T-cell (primary cell): ENCODE measurements at regions not wholly inside any gene's neighbourhood (a gene's known extent, or its start where the extent isn't known, plus 50 kb on each side); places are given as distances from the start of the nearest gene placed in this dataset.

Experiments
- ATAC-seq, 4 experiments: fragments of 200-7000 bp in 3 of 4; fragments of 150-1000 bp in 1 of 4; cut with Tn5 transposase; replicated peaks in 1 of 4; 1 replicate in 3 of 4; 2 replicates in 1 of 4; pipeline ENCODE4 v1.10.0; 2021; ENCODE audit warnings: moderate library complexity in 3 of 4, mild to moderate bottlenecking in 2 of 4, moderate number of reproducible peaks in 1 of 4
- CTCF ChIA-PET, 2 donors: fragments of 300-600 bp; sonication (Branson Sonifier 250); formaldehyde crosslinking; loops; one replicate each; lab custom pipeline; 2022; ENCODE audit warnings: antibody characterized with exemption in 2 of 2; lab: Charles Lee
- POLR2A ChIA-PET, 2 donors: fragments of 300-600 bp; sonication (Branson Sonifier 250); formaldehyde crosslinking; loops; one replicate each; lab custom pipeline; 2022; ENCODE audit warnings: antibody characterized with exemption in 2 of 2; lab: Charles Lee
- DNase-seq, 35 experiments: peaks; one replicate each; pipeline versions ENCODE4 v3.0.0 to v3.0.0-alpha.2; 2013 to 2023
- H3K27ac ChIP-seq: one replicate; pipeline ENCODE4 v1.5.1; 2013; ENCODE audit warnings: low read length
- H3K27me3 ChIP-seq, 2 experiments: replicated peaks in 1 of 2; 1 replicate in 1 of 2; 2 replicates in 1 of 2; pipeline versions ENCODE4 v1.6.1 to v1.7.0; 2013; ENCODE audit warnings: low read length in 1 of 2, mixed read lengths in 1 of 2; ENCODE audit not compliant: control insufficient read depth in 2 of 2, insufficient read depth in 2 of 2; ENCODE audit errors: extremely low read depth in 1 of 2
- H3K36me3 ChIP-seq, 2 donors: 1 replicate in 1 of 2; 2 replicates in 1 of 2; pipeline versions ENCODE4 v1.6.1 to v1.7.0; 2013; ENCODE audit warnings: low read length in 1 of 2; ENCODE audit not compliant: control insufficient read depth in 2 of 2, insufficient read depth in 1 of 2; ENCODE audit errors: extremely low read depth in 1 of 2
- H3K4me1 ChIP-seq, 2 experiments: 1 replicate in 1 of 2; 2 replicates in 1 of 2; pipeline versions ENCODE4 v1.6.1 to v1.7.0; 2013; ENCODE audit warnings: low read length in 2 of 2, mixed read lengths in 1 of 2; ENCODE audit not compliant: insufficient read depth in 2 of 2, control insufficient read depth in 1 of 2; ENCODE audit errors: extremely low read depth in 1 of 2
- H3K4me3 ChIP-seq, 2 donors: 1 replicate in 1 of 2; 2 replicates in 1 of 2; pipeline versions ENCODE4 v1.5.1 to v1.7.0; 2013; ENCODE audit warnings: mild to moderate bottlenecking in 2 of 2, low read length in 1 of 2, moderate library complexity in 1 of 2; ENCODE audit not compliant: control insufficient read depth in 1 of 2; ENCODE audit errors: extremely low read depth in 1 of 2
- H3K9me3 ChIP-seq: 2 replicates; pipeline ENCODE4 v1.7.0; 2013
- H3K27ac Mint-ChIP-seq, 2 donors: one replicate each; pipeline ENCODE4 v1.8.0; 2020 to 2021; ENCODE audit warnings: mild to moderate bottlenecking in 2 of 2, mixed read lengths in 2 of 2
- H3K27me3 Mint-ChIP-seq, 2 donors: one replicate each; pipeline ENCODE4 v1.8.0; 2021 to 2022; ENCODE audit warnings: mixed read lengths in 2 of 2
- H3K36me3 Mint-ChIP-seq: one replicate; pipeline ENCODE4 v1.8.0; 2021; ENCODE audit warnings: mixed read lengths
- H3K4me1 Mint-ChIP-seq, 3 donors: one replicate each; pipeline ENCODE4 v1.8.0; 2020 to 2022; ENCODE audit warnings: mixed read lengths in 3 of 3, mild to moderate bottlenecking in 1 of 3
- H3K4me3 Mint-ChIP-seq, 3 donors: one replicate each; pipeline ENCODE4 v1.8.0; 2020 to 2022; ENCODE audit warnings: mild to moderate bottlenecking in 3 of 3, mixed read lengths in 3 of 3, moderate library complexity in 3 of 3
- H3K9me3 Mint-ChIP-seq, 3 donors: one replicate each; pipeline ENCODE4 v1.8.0; 2020 to 2022; ENCODE audit warnings: mixed read lengths in 3 of 3
- WGBS: methylation state at CpG from one replicate; pipeline ENCODE4 v1.1.5; 2013; ENCODE audit warnings: missing lambda C conversion rate; ENCODE audit not compliant: insufficient coverage; 5-methylcytosine and 5-hydroxymethylcytosine counted together

DNA sequence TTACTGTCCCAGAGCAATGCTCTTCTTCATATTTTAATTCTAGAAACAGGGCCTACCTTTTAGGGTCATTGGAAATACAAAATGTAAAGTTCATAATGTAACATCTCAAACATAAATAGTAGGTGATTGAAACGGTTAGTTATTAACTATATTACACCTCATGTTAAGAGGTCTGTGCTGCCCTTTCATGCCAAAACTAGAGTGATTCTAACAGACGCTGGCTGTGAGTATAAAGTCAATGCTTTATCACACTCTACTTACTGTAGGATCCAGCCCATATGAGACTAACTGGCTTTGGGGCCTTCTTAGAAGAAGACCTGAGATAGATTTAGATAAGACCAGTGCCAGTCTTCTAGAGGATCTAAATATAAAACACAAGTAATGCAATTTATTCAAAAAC, 966.1 kb upstream of the SORCS1 start:
- no peaks in the 10 kb centered on the region for H3K4me1 Mint-ChIP-seq
- H3K9me3 ChIP-seq, result no peaks in the 10 kb centered on the region
- H3K9me3 Mint-ChIP-seq, result peaks cover 6 to 15% (median 8%) of the 10 kb centered on the region in 3 donors
- no peak overlapping the region for H3K4me3 ChIP-seq
- H3K27me3 Mint-ChIP-seq, result no peaks in the 10 kb centered on the region
- ChIA-PET CTCF (no interaction called here), POLR2A (no interaction called here)
- no peak overlapping the region for H3K27ac ChIP-seq
- no peak overlapping the region for H3K4me3 Mint-ChIP-seq
- WGBS, result no CpG with 5 or more reads among the region's 2 CpGs
- H3K27ac Mint-ChIP-seq, result no peak overlapping the region
- H3K27me3 ChIP-seq, result no peaks in the 10 kb centered on the region
- H3K36me3 ChIP-seq, result no peaks in the 10 kb centered on the region
- H3K4me1 ChIP-seq, result no peaks in the 10 kb centered on the region
- ATAC-seq (no peak), DNase-seq (no peak)
- no peaks in the 10 kb centered on the region for H3K36me3 Mint-ChIP-seq

DNA sequence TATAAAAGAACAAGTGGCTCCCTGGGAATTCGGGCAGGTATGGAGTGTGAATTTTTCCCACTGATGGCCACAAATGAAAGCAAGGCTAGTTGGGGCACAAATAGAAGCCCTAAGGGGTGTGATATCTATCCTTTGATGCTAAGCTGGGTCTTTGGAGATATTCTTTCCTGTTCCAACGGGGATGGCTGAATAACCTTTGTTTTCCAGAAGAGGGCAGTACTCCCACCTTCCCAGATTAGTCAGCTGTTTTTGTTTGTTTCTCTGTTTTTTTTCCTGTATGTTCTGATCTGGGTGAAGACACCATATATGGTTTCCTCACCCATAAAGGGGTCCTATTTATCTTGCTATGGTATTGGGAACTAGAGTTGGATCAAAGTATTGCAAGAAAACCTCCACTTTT, 947.7 kb upstream of the SORCS1 start:
- CTCF ChIA-PET, result no interaction called here
- no CpG with 5 or more reads among the region's 2 CpGs for WGBS
- Mint-ChIP-seq H3K4me1 (no peaks in the 10 kb centered on the region), H3K4me3 (no peak overlapping the region), H3K27ac (no peak overlapping the region), H3K9me3 (peaks cover 14 to 18% (median 17%) of the 10 kb centered on the region in 3 donors), H3K36me3 (no peaks in the 10 kb centered on the region), H3K27me3 (no peaks in the 10 kb centered on the region)
- POLR2A ChIA-PET, result no interaction called here
- no peaks in the 10 kb centered on the region for H3K27me3 ChIP-seq
- no peaks in the 10 kb centered on the region for H3K36me3 ChIP-seq
- no peak overlapping the region for H3K4me3 ChIP-seq
- ATAC-seq (no peak), DNase-seq (no peak)
- H3K4me1 ChIP-seq, result no peaks in the 10 kb centered on the region
- no peak overlapping the region for H3K27ac ChIP-seq
- no peaks in the 10 kb centered on the region for H3K9me3 ChIP-seq

DNA sequence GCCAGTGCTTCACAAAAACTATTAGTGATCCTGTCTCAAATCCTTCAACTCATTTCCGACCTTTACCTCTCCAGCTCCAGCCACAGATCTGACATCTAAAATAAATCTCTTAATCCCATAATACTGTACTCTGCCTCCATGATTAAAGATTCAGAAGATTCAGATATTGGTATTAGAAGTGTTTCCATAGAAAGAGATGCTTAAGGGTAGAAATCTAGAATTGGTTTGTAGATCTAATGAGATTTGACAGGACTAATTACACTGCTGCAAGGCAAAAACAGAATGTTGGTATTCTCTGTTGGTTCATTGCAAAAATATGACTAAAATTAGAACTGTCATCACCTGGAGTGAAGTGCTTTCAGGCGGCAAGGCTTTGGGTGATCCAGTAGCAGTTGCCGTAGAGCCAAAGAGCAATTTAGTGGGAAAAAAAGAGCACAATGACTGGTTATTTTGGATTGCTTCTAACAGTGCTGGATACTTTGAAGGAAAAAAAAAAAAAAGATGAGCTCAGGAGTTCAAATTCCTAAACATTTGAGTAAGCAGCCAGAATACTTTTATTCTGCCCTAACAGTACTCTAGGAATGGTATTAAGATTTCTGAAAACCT, 940.1 kb upstream of the SORCS1 start:
- no peaks in the 10 kb centered on the region for H3K9me3 ChIP-seq
- H3K4me1 ChIP-seq, result no peaks in the 10 kb centered on the region
- Mint-ChIP-seq H3K4me1 (no peaks in the 10 kb centered on the region), H3K9me3 (peaks cover 10 to 25% (median 22%) of the 10 kb centered on the region in 3 donors), H3K27ac (no peak overlapping the region), H3K4me3 (no peak overlapping the region), H3K27me3 (no peaks in the 10 kb centered on the region), H3K36me3 (no peaks in the 10 kb centered on the region)
- no peaks in the 10 kb centered on the region for H3K27me3 ChIP-seq
- H3K36me3 ChIP-seq, result no peaks in the 10 kb centered on the region
- ATAC-seq (no peak), DNase-seq (no peak)
- ChIA-PET CTCF (no interaction called here), POLR2A (no interaction called here)
- H3K27ac ChIP-seq, result no peak overlapping the region
- 93% methylated on average over 2 of the region's 3 CpGs for WGBS
- no peak overlapping the region for H3K4me3 ChIP-seq

DNA sequence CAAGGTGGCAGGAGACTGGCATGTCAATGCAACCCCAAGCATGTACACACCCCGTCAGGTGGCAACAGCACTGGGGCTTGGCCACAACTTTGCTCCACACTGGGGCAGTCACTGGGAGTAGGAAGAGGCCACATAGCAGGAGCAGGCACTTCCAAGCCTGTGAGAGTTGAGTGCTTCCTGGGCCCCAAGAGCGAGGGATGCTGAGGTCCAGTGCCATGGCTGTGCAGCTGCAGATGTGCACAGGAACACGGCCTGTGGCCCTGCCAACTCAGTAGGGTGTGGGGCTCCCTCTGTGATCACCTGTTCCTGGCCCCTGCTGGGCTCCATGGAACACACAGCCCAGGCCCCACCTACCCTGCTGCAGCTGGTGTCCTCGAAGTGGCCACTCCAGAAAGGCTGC, 932.8 kb upstream of the SORCS1 start:
- Histone ChIP-seq H3K36me3 (no peaks in the 10 kb centered on the region), H3K27me3 (no peaks in the 10 kb centered on the region), H3K4me1 (no peaks in the 10 kb centered on the region), H3K27ac (no peak overlapping the region), H3K4me3 (no peak overlapping the region), H3K9me3 (no peaks in the 10 kb centered on the region)
- Mint-ChIP-seq H3K9me3 (peaks cover 4 to 12% (median 5%) of the 10 kb centered on the region in 3 donors), H3K27me3 (no peaks in the 10 kb centered on the region), H3K4me3 (no peak overlapping the region), H3K36me3 (no peaks in the 10 kb centered on the region), H3K4me1 (no peaks in the 10 kb centered on the region), H3K27ac (no peak overlapping the region)
- ChIA-PET CTCF (no interaction called here), POLR2A (no interaction called here)
- no peak for DNase-seq
- ATAC-seq, result peak in 1 of 4 experiments; percentile 24
- WGBS, result 58% methylated on average over 3 of the region's 4 CpGs

DNA sequence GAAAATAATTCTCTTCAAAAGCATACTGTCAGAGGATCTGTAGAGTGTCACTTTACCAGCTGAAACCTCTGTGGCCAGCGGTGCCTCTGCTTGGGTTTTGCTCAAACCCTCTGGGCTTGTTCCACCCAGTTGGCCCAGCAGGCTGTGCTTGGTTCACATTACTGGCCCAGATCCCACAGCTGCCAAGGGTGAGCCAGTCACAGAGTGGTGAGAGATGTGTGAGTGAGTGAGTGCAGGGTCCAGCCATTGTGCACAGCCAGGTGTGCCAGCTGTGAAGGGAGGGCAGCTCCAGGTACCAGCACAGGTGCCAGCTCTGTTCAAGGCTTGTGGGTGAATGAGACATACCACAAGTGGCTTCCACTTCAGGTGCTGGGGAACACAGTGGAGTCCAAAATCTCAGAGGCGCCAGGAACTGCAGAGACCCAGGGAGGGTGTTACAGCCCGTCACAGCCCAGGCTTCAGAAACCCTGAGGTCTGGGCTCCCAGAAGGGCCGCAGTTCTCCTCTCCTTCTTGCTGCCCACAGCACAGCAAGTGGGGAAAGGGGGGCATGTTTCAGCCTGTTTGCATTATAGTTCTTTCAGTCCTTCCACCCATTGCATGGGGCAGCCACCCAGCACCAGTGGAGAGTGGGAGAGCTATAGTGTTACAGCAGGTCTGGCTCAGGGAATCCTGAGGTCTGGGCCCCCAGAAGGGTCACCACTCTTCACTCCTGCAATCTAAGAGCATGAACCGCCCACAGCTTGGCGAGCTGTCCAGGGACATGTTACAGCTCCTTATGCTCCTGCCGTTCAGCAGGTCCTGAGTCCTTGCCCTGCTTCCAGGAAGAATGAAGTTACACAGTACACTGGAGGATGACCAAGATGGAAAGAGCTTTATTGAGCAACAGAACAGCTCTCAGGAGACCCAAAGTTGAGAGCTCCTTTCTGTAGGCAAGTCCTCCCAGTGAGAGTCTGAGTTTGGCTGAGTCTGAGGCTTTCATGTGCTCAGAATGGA, 931.7 kb upstream of the SORCS1 start:
- H3K4me3 ChIP-seq, result no peak overlapping the region
- no peaks in the 10 kb centered on the region for H3K36me3 Mint-ChIP-seq
- WGBS, result 73% methylated on average over 4 of the region's 7 CpGs

DNA sequence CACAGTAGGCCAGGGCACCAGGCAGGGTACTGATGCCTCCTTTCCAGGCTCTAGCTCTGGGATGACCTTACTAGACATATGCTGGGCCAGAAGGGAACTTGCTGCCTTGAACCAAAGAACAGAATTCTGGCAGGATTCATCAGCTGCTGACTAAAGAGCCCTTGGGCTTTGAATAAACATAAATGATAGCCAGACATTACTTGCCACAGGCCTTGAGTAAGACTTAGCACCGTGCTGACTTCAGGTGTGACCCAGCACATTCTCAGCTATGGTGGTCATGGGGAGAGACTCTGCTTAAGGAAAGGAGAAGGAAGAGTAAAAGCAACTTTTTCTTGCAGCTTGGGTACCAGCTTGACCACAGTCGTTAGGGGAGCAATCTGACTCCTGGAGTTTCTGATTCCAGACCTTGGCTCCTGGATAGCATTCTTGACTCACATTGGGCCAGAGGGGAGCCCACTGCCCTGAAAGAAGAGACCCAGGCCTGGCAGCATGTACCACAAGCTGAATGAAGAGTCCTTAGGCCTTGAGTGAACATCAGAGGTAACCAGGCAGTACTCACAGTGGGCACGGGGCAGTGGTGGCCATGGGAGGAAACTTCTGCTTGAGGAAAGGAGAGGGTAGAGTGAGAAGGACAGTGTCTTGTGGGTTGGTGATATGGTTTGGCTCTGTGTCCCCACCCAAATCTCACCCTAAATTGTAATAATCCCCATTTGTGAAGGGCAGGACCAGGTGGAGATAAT, 926.1 kb upstream of the SORCS1 start:
- Histone ChIP-seq H3K27ac (no peak overlapping the region), H3K9me3 (no peaks in the 10 kb centered on the region), H3K27me3 (no peaks in the 10 kb centered on the region), H3K4me3 (no peak overlapping the region), H3K4me1 (no peaks in the 10 kb centered on the region), H3K36me3 (no peaks in the 10 kb centered on the region)
- H3K9me3 Mint-ChIP-seq, result peaks cover 4 to 13% (median 11%) of the 10 kb centered on the region in 3 donors
- H3K27me3 Mint-ChIP-seq, result no peaks in the 10 kb centered on the region
- 37% methylated on average over 2 of the region's 3 CpGs for WGBS
- no peak overlapping the region for H3K27ac Mint-ChIP-seq
- H3K4me1 Mint-ChIP-seq, result no peaks in the 10 kb centered on the region
- DNase-seq, result no peak
- CTCF ChIA-PET, result no interaction called here
- H3K4me3 Mint-ChIP-seq, result no peak overlapping the region
- ATAC-seq, result no peak
- POLR2A ChIA-PET, result no interaction called here
- H3K36me3 Mint-ChIP-seq, result no peaks in the 10 kb centered on the region

More for the DNA sequence above, 931.7 kb upstream of the SORCS1 start:
- Mint-ChIP-seq H3K27me3 (no peaks in the 10 kb centered on the region), H3K4me3 (no peak overlapping the region), H3K9me3 (peaks cover 4 to 12% (median 5%) of the 10 kb centered on the region in 3 donors), H3K4me1 (no peaks in the 10 kb centered on the region), H3K27ac (no peak overlapping the region)
- Histone ChIP-seq H3K4me1 (no peaks in the 10 kb centered on the region), H3K36me3 (no peaks in the 10 kb centered on the region), H3K9me3 (no peaks in the 10 kb centered on the region), H3K27me3 (no peaks in the 10 kb centered on the region), H3K27ac (no peak overlapping the region)
- DNase-seq, result no peak
- no peak for ATAC-seq
- ChIA-PET CTCF (no interaction called here), POLR2A (no interaction called here)
